ENCODE measurements at regions not wholly inside any gene's neighbourhood (a gene's known extent, or its start where the extent isn't known, plus 50 kb on each side); places are given as distances from the start of the nearest gene placed in this dataset.

DNA sequence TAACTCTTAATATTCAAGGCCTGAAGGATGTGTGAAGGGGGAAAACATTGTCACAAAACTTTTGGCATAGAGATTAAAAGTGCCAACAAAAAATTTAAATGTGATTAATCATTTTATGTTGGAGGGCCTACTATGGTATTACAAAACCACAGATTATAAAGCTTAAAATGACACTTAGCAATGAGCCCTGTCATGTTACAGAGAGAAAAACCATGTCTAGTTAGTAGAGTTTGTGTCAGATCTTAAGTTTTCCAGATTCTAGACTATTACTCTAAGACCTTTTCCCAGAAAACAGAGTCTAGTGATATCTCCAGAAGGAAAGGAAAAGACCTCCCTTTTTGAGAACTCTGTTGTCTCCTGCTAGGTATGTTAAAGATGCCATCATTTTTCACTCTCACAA is 239.1 kb upstream of the DKK2 start:
- Histone ChIP-seq H3K4me1 (no peaks in the 10 kb centered on the region), H3K27me3 (no peaks in the 10 kb centered on the region), H3K36me3 (no peaks in the 10 kb centered on the region), H3K27ac (no peak overlapping the region), H3K4me3 (replicated peaks in 1 of 3) (no peak overlapping the region), H3K9me3 (no peaks in the 10 kb centered on the region)
- no peak for DNase-seq
- intact Hi-C loops (cut with DNase I) = no loop called here
- TF ChIP-seq, protein P1, sequence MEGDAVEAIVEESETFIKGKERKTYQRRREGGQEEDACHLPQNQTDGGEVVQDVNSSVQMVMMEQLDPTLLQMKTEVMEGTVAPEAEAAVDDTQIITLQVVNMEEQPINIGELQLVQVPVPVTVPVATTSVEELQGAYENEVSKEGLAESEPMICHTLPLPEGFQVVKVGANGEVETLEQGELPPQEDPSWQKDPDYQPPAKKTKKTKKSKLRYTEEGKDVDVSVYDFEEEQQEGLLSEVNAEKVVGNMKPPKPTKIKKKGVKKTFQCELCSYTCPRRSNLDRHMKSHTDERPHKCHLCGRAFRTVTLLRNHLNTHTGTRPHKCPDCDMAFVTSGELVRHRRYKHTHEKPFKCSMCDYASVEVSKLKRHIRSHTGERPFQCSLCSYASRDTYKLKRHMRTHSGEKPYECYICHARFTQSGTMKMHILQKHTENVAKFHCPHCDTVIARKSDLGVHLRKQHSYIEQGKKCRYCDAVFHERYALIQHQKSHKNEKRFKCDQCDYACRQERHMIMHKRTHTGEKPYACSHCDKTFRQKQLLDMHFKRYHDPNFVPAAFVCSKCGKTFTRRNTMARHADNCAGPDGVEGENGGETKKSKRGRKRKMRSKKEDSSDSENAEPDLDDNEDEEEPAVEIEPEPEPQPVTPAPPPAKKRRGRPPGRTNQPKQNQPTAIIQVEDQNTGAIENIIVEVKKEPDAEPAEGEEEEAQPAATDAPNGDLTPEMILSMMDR (IDR thresholded peaks at IDR 0.05) = no peak
- no peak for TF ChIP-seq POLR2A (IDR thresholded peaks at IDR 0.05)

DNA sequence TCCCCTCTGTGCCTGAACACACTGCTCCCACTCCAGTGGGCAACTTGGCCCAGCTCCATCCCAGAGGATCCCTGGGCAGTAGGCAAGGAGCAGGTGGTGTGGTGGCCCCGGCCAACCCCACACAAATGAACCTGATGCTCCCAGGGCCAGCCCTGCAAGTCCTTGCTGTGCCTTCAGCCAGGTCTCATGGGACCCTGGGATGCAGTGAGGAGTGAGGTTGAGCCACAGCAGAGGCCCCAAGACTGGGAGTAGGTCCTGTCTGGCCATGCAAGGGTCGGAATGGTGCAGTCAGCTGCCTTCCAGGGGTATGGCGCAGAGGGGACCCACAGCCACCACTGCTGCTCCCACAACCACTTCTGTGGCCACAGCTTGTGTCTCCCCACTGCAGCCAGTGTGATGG is 234.5 kb upstream of the DKK2 start:
- Histone ChIP-seq H3K4me3 (replicated peaks in 1 of 3) (no peak overlapping the region), H3K27ac (no peak overlapping the region), H3K9me3 (no peaks in the 10 kb centered on the region), H3K4me1 (no peaks in the 10 kb centered on the region), H3K27me3 (no peaks in the 10 kb centered on the region), H3K36me3 (no peaks in the 10 kb centered on the region)
- TF ChIP-seq, protein P1 (IDR thresholded peaks at IDR 0.05) = no peak
- 100% methylated on average over 1 to 2 of the region's 3 CpGs for WGBS, 2 donors
- no peak for DNase-seq
- intact Hi-C loops (cut with DNase I) = no loop called here

DNA sequence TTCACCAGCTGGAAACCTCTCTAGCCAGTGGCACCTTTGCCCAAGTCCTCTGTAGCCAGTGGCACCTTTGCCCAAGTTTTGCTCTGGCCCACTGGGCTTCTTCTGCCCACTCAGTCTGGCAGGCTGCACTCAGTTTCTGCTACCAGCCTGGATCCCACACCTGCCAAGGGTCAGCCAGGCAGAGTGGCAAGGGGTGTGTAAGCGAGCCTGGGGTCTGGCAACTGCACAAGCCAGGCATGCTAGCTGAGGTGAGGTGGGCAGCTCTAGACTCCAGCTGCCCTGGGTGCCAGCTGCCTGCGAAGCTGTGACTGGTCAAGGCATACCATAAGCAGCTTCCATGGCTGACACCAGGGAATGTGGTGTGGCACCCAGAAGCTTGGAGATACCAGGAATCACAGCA is 233.1 kb upstream of the DKK2 start:
- no peak overlapping the region for H3K27ac ChIP-seq
- H3K4me1 ChIP-seq = no peaks in the 10 kb centered on the region
- intact Hi-C loops (cut with DNase I) = no loop called here
- WGBS, 2 donors = 69 to 89% methylated on average over 2 of the region's 2 CpGs
- DNase-seq = no peak
- no peaks in the 10 kb centered on the region for H3K9me3 ChIP-seq
- H3K27me3 ChIP-seq = no peaks in the 10 kb centered on the region
- H3K4me3 ChIP-seq (replicated peaks in 1 of 3) = no peak overlapping the region
- no peak for TF ChIP-seq POLR2A (IDR thresholded peaks at IDR 0.05)
- TF ChIP-seq, protein P1 (IDR thresholded peaks at IDR 0.05) = no peak
- H3K36me3 ChIP-seq = no peaks in the 10 kb centered on the region

DNA sequence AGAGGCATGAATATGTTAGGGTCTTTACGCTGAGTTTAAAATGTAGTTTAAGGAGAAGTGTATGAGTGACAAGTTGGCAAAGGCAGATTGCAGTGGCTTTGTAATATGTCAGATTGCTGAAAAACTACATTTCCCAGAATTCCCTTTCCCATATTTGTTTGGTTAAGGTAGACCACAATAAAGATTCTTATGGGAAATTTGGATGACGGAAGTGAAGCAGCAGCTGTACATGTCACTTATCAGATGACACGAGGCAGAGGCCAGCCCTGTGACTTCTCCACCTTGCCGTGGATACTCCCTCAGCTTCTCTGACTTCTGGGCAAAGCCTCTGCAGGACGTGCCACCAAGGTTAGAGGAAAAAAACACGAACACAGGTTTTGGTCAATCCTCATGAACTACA is 229.7 kb upstream of the DKK2 start:
- no peak overlapping the region for H3K27ac ChIP-seq
- no peaks in the 10 kb centered on the region for H3K9me3 ChIP-seq
- no peaks in the 10 kb centered on the region for H3K27me3 ChIP-seq
- DNase-seq = no peak
- 80 to 86% methylated on average over 6 of the region's 6 CpGs for WGBS, 2 donors
- no peak for TF ChIP-seq POLR2A (IDR thresholded peaks at IDR 0.05)
- TF ChIP-seq, protein P1 (IDR thresholded peaks at IDR 0.05) = no peak
- H3K36me3 ChIP-seq = no peaks in the 10 kb centered on the region
- H3K4me3 ChIP-seq (replicated peaks in 1 of 3) = no peak overlapping the region
- intact Hi-C loops (cut with DNase I) = no loop called here
- no peaks in the 10 kb centered on the region for H3K4me1 ChIP-seq

DNA sequence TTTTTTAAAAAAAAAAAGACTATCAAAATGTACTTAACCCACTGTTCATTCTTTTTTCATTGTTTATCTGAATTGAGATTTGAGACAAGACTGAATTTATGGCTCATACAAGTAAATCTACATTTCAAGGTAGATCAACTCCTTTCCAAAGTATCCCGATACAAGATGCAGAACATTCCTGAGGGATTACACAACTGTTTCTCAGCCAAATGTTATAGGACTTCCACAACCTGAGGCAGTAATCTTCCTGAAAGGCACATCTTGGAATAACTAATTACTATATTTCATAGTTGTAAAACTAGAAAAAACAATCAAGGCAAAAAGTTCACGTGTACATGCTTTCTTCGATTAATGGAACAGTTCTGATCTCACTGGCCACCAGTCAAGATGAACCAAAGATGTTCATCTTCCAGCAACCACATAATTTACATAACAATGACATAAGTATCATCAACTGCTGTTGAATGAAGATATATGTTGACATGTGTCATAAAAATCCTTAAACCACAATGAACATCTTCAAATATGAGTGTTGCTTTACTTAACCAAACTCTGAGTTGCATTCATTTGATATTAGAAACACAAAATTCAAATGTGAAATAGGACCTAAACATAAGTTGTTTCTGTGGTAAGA is 225.2 kb upstream of the DKK2 start:
- DNase-seq = no peak
- no peaks in the 10 kb centered on the region for H3K9me3 ChIP-seq
- H3K27me3 ChIP-seq = no peaks in the 10 kb centered on the region
- intact Hi-C loops (cut with DNase I) = no loop called here
- WGBS, 2 donors = 81 to 82% methylated on average over 3 of the region's 3 CpGs
- no peak overlapping the region for H3K27ac ChIP-seq
- H3K4me1 ChIP-seq = no peaks in the 10 kb centered on the region
- no peak overlapping the region for H3K4me3 ChIP-seq (replicated peaks in 1 of 3)
- no peaks in the 10 kb centered on the region for H3K36me3 ChIP-seq
- TF ChIP-seq, protein P1 (IDR thresholded peaks at IDR 0.05) = no peak
- TF ChIP-seq POLR2A (IDR thresholded peaks at IDR 0.05) = no peak
